ENCODE measurements at regions not wholly inside any gene's neighbourhood (a gene's known extent, or its start where the extent isn't known, plus 50 kb on each side); places are given as distances from the start of the nearest gene placed in this dataset.
"Not testable (repeated sequence)": the region's sequence is repeated elsewhere in the genome, so short reads cannot be mapped to it uniquely, and the experiment has no call there.

DNA sequence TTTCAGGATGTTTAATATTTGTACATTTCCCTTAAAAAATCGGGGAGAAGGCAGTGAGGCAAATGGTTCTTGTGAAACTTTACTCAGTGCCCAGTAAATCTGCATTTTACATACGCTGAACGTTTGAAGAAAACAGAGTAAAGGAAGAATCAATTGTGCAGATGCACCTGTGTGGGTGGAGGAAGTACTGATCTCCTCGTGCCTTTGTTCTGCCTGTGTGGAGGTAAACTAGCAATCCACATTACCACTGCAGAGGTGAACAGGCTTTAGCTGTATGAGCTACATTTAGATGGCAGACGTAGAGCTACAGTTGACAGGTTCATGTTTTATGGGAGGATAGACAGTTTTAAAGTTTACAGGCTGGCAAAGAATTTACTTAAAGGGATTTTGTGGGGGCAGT, 62.7 kb upstream of the VIPR2 start:
- no peak for DNase-seq

- DNase-seq = no peak
Measured at GRCh38 chr7:159205833-159206232, 61.2 kb upstream of the VIPR2 start.

- DNase-seq = no peak
Measured at GRCh38 chr7:159204664-159205063, 60.0 kb upstream of the VIPR2 start.

GRCh38 chr7:159203253-159203652, 58.6 kb upstream of the VIPR2 start:
- DNase-seq = not testable (repeated sequence)

GRCh38 chr7:159201722-159202330, 57.2 kb upstream of the VIPR2 start:
- no peak for DNase-seq

GRCh38 chr7:159200421-159200820, 55.8 kb upstream of the VIPR2 start:
- no peak for DNase-seq

- DNase-seq = no peak
Measured at GRCh38 chr7:159198016-159198724, 53.5 kb upstream of the VIPR2 start.

DNA sequence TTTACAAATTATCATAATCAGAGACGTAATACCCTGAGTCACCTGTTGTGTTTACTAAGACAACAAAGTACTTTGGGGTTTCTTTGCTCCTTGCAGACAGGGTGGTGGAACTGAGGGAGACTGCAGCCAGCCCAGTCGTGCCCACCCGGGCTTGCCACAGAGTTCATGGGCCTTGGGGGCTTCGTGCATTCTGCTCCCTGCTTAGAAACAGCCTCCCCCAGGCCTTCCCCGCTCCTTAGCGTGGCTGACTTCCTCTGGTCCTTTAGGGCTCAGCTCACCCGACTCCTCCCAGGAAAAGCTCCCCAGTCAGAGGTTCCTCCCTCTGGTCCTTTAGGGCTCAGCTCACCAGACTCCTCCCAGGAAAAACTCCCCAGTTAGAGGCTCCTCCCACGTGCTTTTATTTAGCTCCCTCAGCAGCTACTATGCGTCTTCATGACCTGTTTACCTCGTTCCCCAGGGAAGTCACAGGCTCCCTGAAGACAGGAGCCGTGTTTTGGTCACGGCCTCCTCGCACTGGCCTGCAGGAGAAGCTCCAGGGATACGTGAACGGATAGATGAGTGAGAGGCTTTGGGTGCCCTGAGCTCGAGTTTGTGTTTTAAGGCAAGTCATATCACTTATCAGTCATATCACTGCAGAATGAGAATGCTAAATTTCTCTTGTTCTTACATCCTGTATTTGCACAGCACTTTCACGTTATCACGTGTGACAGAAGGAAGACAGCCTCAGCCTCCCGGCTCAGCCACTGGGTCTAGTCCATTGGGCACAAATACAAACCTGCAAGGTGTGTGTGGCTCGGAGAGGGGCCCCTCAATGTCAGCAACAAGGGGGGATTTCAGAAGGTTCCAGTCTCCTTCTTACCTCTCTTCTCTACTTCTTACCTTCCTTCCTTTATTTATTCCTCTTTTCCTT, 52.7 kb upstream of the VIPR2 start:
- peak; percentile 9 for DNase-seq

DNA sequence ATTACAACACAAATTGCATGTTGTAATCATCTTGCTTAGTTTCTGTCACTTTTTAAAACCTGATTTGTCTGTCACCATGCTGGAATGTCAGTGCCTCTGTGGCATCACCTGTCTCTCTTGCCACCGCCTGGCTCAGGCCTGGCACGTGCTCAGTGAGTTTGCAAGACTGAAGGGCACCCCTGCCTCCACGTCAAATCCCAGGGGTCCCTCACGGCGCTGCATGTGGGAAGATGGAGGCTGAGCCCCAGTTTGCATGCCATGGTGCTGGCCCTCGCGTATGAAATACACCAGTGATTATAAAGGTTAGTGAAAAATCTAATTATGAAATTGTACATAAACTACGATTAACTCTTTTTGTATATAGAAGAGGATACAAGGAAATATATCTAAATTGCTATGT, 51.9 kb upstream of the VIPR2 start:
- DNase-seq = no peak

GRCh38 chr7:159195946-159196345, 51.3 kb upstream of the VIPR2 start:
- DNase-seq = no peak

All from suppressor macrophage treated with lipopolysaccharide for 4 hours (primary cell).